Neural cell (in vitro differentiated cells): ENCODE measurements at regions not wholly inside any gene's neighbourhood (a gene's known extent, or its start where the extent isn't known, plus 50 kb on each side); places are given as distances from the start of the nearest gene placed in this dataset.

ENCODE experiments used
- H2AFZ ChIP-seq: fragments of 200-600, 300-800 bp; sonication (generic), shearing (Covaris generic); 2 replicates; pipeline ENCODE4 v1.6.0; 2014; ENCODE audit warnings: low read depth, mild to moderate bottlenecking, antibody characterized with exemption, low read length, moderate library complexity
- H3F3A ChIP-seq: fragments of 200-600 bp; shearing (Covaris generic); 2 replicates; pipeline ENCODE4 v1.6.1; 2016; ENCODE audit warnings: mild to moderate bottlenecking, moderate library complexity, mixed read lengths, antibody characterized with exemption, low read length; ENCODE audit not compliant: insufficient read depth, poor library complexity, severe bottlenecking
- H3K27ac ChIP-seq: fragments of 200-600, 300-800 bp; sonication (generic), shearing (Covaris generic); 2 replicates; pipeline ENCODE4 v1.5.1; 2014; ENCODE audit warnings: mild to moderate bottlenecking, low read length, moderate library complexity
- H3K27me3 ChIP-seq: fragments of 300-800, 200-600 bp; sonication (generic), shearing (Covaris generic); 2 replicates; pipeline ENCODE4 v1.6.0; 2014; ENCODE audit warnings: mild to moderate bottlenecking, low read depth, low read length, moderate library complexity; ENCODE audit not compliant: insufficient read depth
- H3K36me3 ChIP-seq: fragments of 300-800, 200-600 bp; sonication (generic), shearing (Covaris generic); 2 replicates; pipeline ENCODE4 v1.5.1; 2014; ENCODE audit warnings: mild to moderate bottlenecking, antibody characterized with exemption, low read length, moderate library complexity; ENCODE audit not compliant: insufficient read depth
- H3K4me2 ChIP-seq: fragments of 300-800, 200-600 bp; sonication (generic), shearing (Covaris generic); 2 replicates; pipeline ENCODE4 v1.6.0; 2014; ENCODE audit warnings: mild to moderate bottlenecking, low read length
- H3K4me3 ChIP-seq: fragments of 300-800, 200-600 bp; sonication (generic), shearing (Covaris generic); 2 replicates; pipeline ENCODE4 v1.5.1; 2014; ENCODE audit warnings: mild to moderate bottlenecking, low read length, moderate library complexity
- H3K79me2 ChIP-seq: fragments of 200-600 bp; shearing (Covaris generic); replicated peaks from 2 replicates; pipeline ENCODE4 v1.6.0; 2014; ENCODE audit warnings: mild to moderate bottlenecking, low read length, moderate library complexity; ENCODE audit not compliant: insufficient read depth
- H3K9ac ChIP-seq: fragments of 300-800, 200-600 bp; sonication (generic), shearing (Covaris generic); 2 replicates; pipeline ENCODE4 v1.6.1; 2016; ENCODE audit warnings: mild to moderate bottlenecking, low read length, mixed read lengths
- H3K9me2 ChIP-seq: fragments of 200-600 bp; shearing (Covaris generic); 2 replicates; pipeline ENCODE4 v1.6.1; 2016; ENCODE audit warnings: mild to moderate bottlenecking, low read length, mixed read lengths; ENCODE audit not compliant: insufficient read depth
- H3K9me3 ChIP-seq: fragments of 200-600, 300-800 bp; sonication (generic), shearing (Covaris generic); 2 replicates; pipeline ENCODE4 v1.6.1; 2016; ENCODE audit warnings: mild to moderate bottlenecking, mixed run types, low read length, moderate library complexity, mixed read lengths
- H4K20me1 ChIP-seq: fragments of 200-600 bp; shearing (Covaris generic); 2 replicates; pipeline ENCODE4 v1.6.1; 2016; ENCODE audit warnings: mild to moderate bottlenecking, mixed run types; ENCODE audit not compliant: insufficient read depth
- CTCF ChIP-seq: fragments of 450-650 bp; IDR thresholded peaks from 2 replicates; pipeline ENCODE4 v1.5.1; 2014; ENCODE audit warnings: antibody characterized with exemption, mild to moderate bottlenecking, moderate library complexity; ENCODE audit not compliant: poor library complexity, severe bottlenecking
- EP300 ChIP-seq: fragments of 450-650 bp; conservative IDR thresholded peaks from 2 replicates; pipeline ENCODE4 v1.6.1; 2014; ENCODE audit warnings: antibody characterized with exemption, mild to moderate bottlenecking, moderate library complexity; ENCODE audit not compliant: poor library complexity, severe bottlenecking
- EZH2 ChIP-seq: fragments of 200-600, 300-800 bp; shearing (Covaris generic), sonication (generic); IDR thresholded peaks from 2 replicates; pipeline ENCODE4 v1.6.1; 2014; ENCODE audit warnings: antibody characterized with exemption, low read length, borderline replicate concordance, mild to moderate bottlenecking; ENCODE audit not compliant: insufficient read depth, poor library complexity, severe bottlenecking
- MXI1 ChIP-seq: fragments of 450-650 bp; conservative IDR thresholded peaks from 2 replicates; pipeline ENCODE4 v1.6.1; 2014; ENCODE audit warnings: antibody characterized with exemption, mild to moderate bottlenecking; ENCODE audit not compliant: poor library complexity, severe bottlenecking
- POLR2AphosphoS5 ChIP-seq: IDR thresholded peaks from 2 replicates; pipeline ENCODE4 v1.6.1; 2012
- RAD21 ChIP-seq: fragments of 450-650 bp; conservative IDR thresholded peaks from 2 replicates; pipeline ENCODE4 v1.6.1; 2014; ENCODE audit warnings: antibody characterized with exemption, mild to moderate bottlenecking, moderate library complexity
- REST ChIP-seq: IDR thresholded peaks from 2 replicates; pipeline ENCODE4 v1.6.1; 2012; ENCODE audit warnings: borderline replicate concordance
- SMC3 ChIP-seq: fragments of 450-650 bp; conservative IDR thresholded peaks from 2 replicates; pipeline ENCODE4 v1.6.1; 2014; ENCODE audit warnings: antibody characterized with exemption, mild to moderate bottlenecking, moderate library complexity; ENCODE audit not compliant: poor library complexity
- TAF1 ChIP-seq: IDR thresholded peaks from 2 replicates; pipeline ENCODE4 v1.6.1; 2012; ENCODE audit warnings: low read depth

DNA sequence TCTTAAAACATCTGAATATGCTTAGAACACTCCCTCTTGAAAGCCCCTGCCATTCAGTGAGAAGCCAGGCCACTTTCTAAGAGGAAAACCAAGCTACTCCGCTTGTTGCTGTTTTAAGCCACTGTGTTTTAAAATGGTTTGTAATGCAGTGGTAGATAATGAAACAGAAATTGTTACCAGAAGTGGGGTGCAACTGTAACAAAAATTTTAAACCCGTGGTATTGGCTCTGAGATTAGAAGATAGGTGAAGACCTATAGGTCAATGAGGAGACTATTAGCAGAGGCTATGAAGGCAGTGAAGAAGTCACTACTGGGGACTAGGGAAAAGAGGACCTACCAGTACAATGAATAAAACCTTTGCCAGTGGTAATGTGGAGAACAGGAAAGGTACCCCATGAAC lies 266.5 kb downstream of the IRF8 start:
- no peaks in the 10 kb centered on the region for H3K79me2 ChIP-seq
- H3K27me3 ChIP-seq, result no peaks in the 10 kb centered on the region
- H4K20me1 ChIP-seq, result no peaks in the 10 kb centered on the region
- no peak overlapping the region for H3K9ac ChIP-seq
- no peaks in the 10 kb centered on the region for H3K9me2 ChIP-seq
- H3K27ac ChIP-seq, result no peak overlapping the region
- no peak overlapping the region for H3K4me3 ChIP-seq
- no peak overlapping the region for H3K4me2 ChIP-seq
- H3K9me3 ChIP-seq, result no peaks in the 10 kb centered on the region
- no peaks in the 10 kb centered on the region for H3F3A ChIP-seq
- TF ChIP-seq EP300 (no peak), CTCF (no peak), POLR2AphosphoS5 (no peak), EZH2 (no peak), REST (no peak), SMC3 (no peak), RAD21 (no peak), TAF1 (no peak)
- H2AFZ ChIP-seq, result no peak overlapping the region
- H3K36me3 ChIP-seq, result no peaks in the 10 kb centered on the region

GRCh38 chr16:86166414-86166813 lies 267.5 kb downstream of the IRF8 start:
- Histone ChIP-seq H3K79me2 (no peaks in the 10 kb centered on the region), H4K20me1 (no peaks in the 10 kb centered on the region), H3K27ac (no peak overlapping the region), H3K36me3 (no peaks in the 10 kb centered on the region), H3K27me3 (no peaks in the 10 kb centered on the region), H3K9me3 (no peaks in the 10 kb centered on the region), H3F3A (no peaks in the 10 kb centered on the region), H3K4me3 (no peak overlapping the region), H2AFZ (no peak overlapping the region), H3K9me2 (no peaks in the 10 kb centered on the region), H3K4me2 (no peak overlapping the region), H3K9ac (no peak overlapping the region)
- TF ChIP-seq EP300, result no peak
- TF ChIP-seq REST, result no peak
- TF ChIP-seq TAF1, result no peak
- no peak for TF ChIP-seq MXI1
- TF ChIP-seq POLR2AphosphoS5, result no peak
- no peak for TF ChIP-seq SMC3
- no peak for TF ChIP-seq RAD21
- TF ChIP-seq CTCF, result no peak
